GM21825 (cell line): ENCODE measurements at regions not wholly inside any gene's neighbourhood (a gene's known extent, or its start where the extent isn't known, plus 50 kb on each side); places are given as distances from the start of the nearest gene placed in this dataset.

Experiments
- ATAC-seq: cut with Tn5 transposase; IDR thresholded peaks from one replicate; pipeline ENCODE4 v1.9.1; 2021; ENCODE audit warnings: mild to moderate bottlenecking, moderate library complexity; ENCODE audit not compliant: unreplicated experiment

GRCh38 chr2:2755990-2756389 lies 424.9 kb upstream of the MYT1L start:
- no peak for ATAC-seq

- ATAC-seq: no peak
Measured at GRCh38 chr2:2754940-2755339, 423.9 kb upstream of the MYT1L start.

- ATAC-seq: no peak
Measured at GRCh38 chr2:2751715-2752315, 420.7 kb upstream of the MYT1L start.

- no peak for ATAC-seq
Measured at GRCh38 chr2:2750867-2751714, 420.0 kb upstream of the MYT1L start.

GRCh38 chr2:2749206-2749598 lies 418.1 kb upstream of the MYT1L start:
- ATAC-seq: no peak

GRCh38 chr2:2748399-2749205 lies 417.5 kb upstream of the MYT1L start:
- ATAC-seq: no peak

- ATAC-seq: no peak
Measured at GRCh38 chr2:2747797-2748301, 416.8 kb upstream of the MYT1L start.

GRCh38 chr2:2746731-2747130 lies 415.7 kb upstream of the MYT1L start:
- ATAC-seq: no peak

- ATAC-seq: no peak
Measured at GRCh38 chr2:2744958-2745715, 414.1 kb upstream of the MYT1L start.

- no peak for ATAC-seq
Measured at GRCh38 chr2:2744107-2744506, 413.0 kb upstream of the MYT1L start.

GRCh38 chr2:2743164-2743571 lies 412.1 kb upstream of the MYT1L start:
- ATAC-seq: no peak

- no peak for ATAC-seq
Measured at GRCh38 chr2:2742726-2743125, 411.7 kb upstream of the MYT1L start.

GRCh38 chr2:2740238-2740775 lies 409.2 kb upstream of the MYT1L start:
- no peak for ATAC-seq

- no peak for ATAC-seq
Measured at GRCh38 chr2:2739231-2739795, 408.2 kb upstream of the MYT1L start.

- ATAC-seq: no peak
Measured at GRCh38 chr2:2738684-2739083, 407.6 kb upstream of the MYT1L start.

- ATAC-seq: no peak
Measured at GRCh38 chr2:2738276-2738675, 407.2 kb upstream of the MYT1L start.

- ATAC-seq: no peak
Measured at GRCh38 chr2:2735041-2735440, 404.0 kb upstream of the MYT1L start.

- ATAC-seq: no peak
Measured at GRCh38 chr2:2734308-2734707, 403.2 kb upstream of the MYT1L start.

- no peak for ATAC-seq
Measured at GRCh38 chr2:2733818-2734217, 402.7 kb upstream of the MYT1L start.
